GM21723 (cell line): ENCODE measurements at regions not wholly inside any gene's neighbourhood (a gene's known extent, or its start where the extent isn't known, plus 50 kb on each side); places are given as distances from the start of the nearest gene placed in this dataset.
"Not testable (repeated sequence)": the region's sequence is repeated elsewhere in the genome, so short reads cannot be mapped to it uniquely, and the experiment has no call there.

Experiments
- ATAC-seq: cut with Tn5 transposase; IDR thresholded peaks from one replicate; pipeline ENCODE4 v1.9.1; 2021; ENCODE audit warnings: mild to moderate bottlenecking, moderate library complexity; ENCODE audit not compliant: unreplicated experiment

DNA sequence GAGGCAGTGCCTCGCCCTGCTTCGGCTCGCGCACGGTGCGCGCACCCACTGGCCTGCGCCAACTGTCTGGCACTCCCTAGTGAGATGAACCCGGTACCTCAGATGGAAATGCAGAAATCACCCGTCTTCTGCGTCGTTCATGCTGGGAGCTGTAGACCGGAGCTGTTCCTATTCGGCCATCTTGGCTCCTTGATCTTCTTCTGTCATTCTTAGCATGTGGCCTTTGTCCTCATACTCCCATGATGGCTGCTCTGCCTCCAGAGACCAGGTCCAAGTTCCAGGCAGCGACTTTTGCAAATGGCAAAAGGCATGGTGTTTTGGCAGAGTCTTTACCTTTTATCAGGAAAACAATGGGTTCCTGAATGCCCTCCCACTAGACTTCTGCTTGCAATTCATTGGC lies 102.6 kb upstream of the SKOR2 start:
- ATAC-seq: not testable (repeated sequence)

DNA sequence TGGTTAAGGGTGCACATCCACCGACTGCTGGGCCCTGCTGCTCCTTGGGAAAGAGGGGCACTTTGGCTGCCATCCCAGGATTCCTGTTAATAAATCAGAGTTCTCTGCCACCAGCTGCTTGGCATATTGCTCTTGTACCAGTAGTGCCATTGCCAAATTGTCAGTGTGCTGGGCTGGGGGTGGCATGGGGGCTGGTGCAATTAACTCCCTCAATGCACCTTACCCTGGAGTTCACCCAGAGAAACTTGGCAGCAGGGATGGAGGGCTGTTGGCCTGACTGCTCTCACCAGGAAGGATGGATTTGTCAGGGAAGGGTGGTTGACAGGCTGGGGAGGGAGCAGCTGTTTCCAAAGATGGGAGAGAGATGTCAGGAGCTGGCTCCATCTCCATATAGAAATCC lies 94.6 kb upstream of the SKOR2 start:
- no peak for ATAC-seq

DNA sequence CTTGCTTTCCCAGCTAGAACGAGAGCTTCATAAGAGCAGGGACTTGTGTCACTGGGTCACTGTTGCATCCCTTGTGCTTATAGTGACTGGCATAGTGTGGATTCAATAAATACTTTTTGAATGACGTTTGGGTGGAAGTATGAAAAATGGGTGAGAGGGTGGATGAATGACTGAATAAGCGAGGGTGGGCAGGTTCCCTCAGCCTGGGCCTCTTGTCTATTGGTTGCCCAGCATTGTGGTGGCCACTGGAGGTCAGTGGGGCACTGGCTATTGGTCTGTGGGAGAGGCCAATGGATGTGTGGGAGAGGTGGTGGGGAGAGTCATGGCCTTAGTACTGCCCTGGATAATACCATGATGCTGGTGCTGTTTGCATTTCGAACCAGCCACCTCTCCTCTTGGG lies 93.8 kb upstream of the SKOR2 start:
- no peak for ATAC-seq

DNA sequence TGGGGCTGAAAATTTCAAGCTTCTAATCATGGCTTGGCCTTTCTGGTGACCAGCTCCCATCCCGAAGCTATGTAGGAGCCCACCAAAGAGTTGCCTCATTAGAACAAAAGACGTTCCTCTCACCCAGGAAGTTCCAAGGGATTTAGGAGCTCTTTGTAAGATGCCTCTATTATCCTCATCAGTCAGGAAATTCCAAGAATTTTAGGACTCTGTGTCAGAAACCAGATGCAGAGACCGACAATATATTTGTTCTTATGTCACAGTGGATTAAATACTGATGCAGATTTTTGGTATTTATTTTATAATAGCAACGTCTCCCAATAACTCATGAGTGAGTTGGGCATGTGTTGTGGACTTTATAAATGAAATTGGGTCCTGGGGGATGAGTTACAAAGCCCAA lies 91.8 kb upstream of the SKOR2 start:
- no peak for ATAC-seq

DNA sequence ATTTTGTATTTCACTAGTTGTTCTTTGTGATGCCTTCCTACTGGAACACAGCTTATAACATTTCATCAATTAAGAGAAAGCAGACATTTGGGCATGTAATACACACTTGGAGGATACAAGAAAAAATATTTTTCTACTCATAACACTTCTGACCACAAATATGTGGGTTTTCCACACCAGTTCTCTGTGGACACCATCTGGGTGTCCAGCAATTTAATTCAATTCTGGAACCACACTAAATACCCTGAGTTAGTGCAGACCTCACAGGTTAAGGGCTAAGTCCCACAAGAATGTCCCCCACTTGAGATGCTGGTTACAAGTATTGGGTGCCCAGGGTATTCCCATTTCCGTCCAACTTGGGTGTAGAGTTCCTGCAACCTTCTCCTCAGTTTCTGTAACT lies 91.1 kb upstream of the SKOR2 start:
- ATAC-seq: no peak

DNA sequence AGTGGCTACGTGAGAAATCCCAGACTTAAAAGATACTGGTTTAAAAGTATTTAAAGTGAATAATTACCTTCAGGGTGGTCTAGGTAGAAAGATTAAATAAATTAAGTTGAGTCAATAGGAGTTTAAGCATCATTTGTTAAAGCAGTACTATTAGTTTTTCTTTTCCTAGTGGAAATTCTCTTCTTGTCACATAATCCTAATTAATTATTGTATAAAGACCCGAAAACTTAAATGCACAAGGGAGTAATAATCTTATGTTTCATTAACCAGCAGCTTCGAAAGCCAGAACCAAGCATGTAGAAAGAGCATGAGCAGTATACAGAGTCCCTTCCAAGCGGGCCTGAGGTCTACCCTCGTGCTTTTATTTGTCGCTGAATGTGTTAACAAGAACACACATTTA lies 90.2 kb upstream of the SKOR2 start:
- no peak for ATAC-seq

DNA sequence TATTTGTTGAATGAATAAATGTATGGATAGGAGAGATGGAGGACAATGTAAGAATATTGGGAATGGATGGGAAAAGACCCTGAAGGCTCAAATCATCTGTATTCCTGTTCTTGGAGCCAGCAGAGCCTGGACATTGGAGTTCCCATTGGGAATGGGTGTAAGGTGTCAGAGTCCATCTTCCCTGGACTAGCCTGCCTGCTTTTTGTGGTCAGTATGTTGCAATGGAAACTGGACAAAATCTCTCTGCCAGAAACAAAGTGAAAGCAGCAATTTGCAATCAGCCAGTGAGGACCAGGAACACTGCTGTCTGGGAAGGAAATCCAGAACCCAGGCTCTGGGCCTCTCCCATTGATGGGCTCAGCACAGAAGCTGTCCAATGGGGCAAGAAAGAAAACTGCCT lies 83.5 kb upstream of the SKOR2 start:
- no peak for ATAC-seq

DNA sequence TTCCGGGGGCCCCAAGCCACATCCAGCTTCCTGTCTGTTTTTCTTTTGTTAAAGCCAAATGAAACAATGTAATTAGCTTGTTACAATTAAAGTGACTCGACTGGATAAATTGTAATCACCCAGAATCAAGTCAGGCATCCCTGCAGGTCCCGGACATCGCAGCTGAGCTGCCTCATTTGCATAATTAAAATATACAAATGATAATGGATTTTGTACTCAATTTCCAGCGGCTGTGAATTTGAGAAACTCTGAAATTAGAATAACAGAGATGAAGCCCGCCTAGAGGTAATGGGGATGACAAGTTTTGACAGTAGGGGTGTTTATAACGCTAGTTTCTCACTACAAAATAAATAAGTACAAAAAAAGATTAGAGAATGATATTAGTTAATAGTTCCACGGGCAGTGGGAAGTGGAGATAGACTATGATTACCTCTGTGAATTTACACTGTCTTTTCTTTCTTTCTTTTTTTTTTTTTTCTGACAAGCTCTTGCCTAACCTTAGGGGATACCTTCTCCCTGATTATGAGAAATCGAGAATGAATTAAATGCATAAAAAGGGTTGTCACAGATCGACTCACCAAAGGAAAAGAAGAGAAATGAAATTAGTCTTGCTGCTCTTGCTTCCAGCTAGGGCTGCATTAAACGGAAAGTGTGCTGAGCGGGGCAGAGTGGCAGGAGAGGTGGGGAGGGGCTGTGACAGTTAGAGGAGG lies 82.6 kb upstream of the SKOR2 start:
- no peak for ATAC-seq

DNA sequence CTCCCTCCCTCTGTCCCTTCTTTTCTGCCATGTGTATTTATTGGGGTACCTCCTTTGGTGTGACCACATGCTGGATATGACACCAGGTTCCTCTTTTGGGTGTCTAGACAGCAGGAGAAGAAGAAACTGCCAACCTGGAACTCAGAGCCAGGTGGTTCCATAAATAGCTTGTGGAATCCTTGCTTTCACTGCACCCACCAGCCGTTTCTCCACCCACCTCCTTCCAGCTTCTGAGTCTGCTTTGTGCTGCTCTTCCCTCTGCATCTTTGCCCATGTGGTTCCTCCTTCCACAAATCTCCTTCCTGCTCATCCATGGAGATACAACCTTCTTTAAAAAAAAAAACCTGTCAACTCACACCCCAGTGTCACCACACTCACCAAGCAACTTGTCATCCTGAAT lies 80.2 kb upstream of the SKOR2 start:
- ATAC-seq: no peak

DNA sequence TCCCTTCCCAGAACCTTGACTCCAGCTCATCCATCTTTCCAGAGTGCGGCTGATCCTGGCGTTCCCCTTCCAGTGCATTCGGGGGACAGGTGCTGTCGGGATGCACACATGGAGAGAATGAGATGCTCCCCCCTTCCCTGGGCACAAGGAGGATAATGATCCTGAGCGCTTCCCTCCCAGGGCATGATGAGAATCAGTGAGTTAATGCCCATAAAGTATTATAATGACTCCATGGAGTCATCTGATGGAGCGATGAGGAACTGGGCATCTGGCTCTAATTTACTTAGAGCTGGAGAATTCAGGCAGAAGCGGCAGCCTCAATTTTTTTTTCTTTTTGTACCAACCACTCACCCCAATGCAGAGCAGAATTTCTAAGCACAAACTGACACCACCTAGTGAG lies 79.6 kb upstream of the SKOR2 start:
- ATAC-seq: no peak

DNA sequence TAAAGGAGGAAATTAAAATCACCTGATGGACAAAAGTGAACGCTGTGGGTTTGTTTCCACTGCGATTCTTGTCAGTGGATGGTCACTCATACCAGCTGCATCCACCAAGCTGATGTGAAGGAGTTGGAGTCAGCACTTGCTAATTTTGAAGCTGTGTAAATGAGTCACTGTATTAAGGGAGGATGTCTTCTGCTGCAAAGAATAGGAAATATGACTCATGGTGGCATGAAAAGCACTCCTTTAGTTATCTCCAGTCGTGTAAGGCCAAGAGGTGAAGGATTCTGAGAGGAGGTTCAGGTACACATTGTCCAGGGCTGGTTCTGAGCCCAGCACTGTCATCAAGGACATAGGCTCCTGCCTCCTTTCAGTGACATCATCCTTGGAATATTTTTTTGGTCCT lies 71.7 kb upstream of the SKOR2 start:
- ATAC-seq: no peak

DNA sequence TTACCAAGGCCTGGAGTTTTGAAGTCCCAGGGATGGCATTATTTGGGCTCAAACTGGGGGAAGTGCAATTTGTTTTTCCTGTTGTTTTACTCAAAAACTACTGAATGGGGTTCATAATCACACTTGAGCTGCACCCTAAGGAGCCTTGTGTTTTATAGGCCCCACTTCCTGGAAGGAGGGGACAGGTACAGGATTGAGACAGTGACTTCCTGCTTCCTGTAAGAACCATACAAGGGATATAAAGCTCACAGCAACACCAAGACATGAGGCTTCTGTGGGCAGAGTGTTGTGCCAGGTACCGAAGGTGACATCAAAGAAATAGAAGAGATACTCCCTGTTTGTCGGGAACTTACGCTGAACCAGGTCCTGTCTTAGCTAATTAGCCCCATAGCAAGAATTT lies 70.4 kb upstream of the SKOR2 start:
- no peak for ATAC-seq

DNA sequence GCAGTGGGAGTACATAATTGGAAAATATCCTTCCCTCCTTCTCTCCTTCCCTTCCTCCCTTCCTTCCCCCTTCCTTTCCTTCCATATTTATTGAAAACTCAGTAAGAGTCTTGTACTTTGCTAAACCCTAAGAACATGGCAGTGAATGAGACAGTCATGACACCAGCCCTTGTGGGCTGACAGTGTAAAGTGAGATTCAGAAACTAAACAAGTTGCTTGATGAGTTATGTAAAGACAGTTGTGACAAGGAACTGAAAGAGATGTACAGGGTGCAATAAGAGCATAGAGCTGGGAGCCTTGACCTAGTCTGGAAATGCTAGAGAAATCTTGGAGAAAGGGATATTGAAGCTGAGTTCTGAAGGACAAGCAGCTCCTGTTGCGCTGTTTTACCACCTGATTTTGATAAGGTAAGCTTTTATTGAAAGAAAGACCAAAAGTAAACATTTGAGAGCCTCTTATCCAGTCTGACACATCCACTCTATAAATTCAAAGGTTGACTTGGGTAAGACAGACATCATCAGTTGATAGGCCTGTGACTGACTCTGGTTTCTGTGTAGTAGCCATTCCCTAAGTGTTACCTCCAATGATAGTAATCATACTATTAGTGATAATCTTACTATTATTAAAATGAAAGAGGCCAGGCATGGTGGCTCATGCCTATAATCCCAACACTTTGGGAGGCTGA lies 66.5 kb upstream of the SKOR2 start:
- no peak for ATAC-seq

DNA sequence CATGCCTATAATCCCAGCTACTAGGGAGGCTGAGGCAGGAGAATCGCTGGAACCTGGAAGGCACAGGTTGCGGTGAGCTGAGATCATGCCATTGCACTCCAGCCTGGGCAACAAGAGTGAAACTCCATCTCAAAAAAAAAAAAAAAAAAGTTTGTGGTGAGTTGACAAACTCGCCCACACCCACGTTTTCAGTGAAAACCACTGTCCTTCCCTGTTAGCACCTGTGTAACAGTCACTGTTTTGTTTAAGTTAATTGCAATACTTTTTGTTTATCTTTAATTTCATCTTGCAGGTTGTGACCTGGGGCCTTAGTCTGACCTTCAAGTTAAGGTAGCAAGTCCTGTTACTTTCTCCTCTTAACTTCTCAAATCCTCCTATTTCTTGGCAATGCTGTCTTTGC lies 65.5 kb upstream of the SKOR2 start:
- no peak for ATAC-seq

DNA sequence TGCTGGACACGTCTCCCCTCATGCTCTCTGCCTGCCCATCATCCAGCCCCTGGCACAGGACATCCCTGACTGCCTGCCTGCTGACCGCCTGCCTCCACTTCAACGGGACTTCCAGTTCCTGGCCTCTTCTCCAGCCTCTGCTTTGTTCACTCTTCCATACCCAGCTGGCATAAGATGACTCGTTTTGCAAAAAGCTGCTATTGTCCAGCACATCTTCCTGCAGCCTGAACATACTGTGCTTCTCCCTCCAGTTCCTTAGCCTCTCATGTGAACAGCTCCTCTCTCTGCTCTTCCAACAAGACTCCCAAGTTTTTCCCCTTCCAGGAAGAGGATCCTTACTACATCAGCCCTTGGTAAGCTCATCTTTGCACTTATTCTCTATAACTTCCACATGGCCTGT lies 62.4 kb upstream of the SKOR2 start:
- no peak for ATAC-seq

DNA sequence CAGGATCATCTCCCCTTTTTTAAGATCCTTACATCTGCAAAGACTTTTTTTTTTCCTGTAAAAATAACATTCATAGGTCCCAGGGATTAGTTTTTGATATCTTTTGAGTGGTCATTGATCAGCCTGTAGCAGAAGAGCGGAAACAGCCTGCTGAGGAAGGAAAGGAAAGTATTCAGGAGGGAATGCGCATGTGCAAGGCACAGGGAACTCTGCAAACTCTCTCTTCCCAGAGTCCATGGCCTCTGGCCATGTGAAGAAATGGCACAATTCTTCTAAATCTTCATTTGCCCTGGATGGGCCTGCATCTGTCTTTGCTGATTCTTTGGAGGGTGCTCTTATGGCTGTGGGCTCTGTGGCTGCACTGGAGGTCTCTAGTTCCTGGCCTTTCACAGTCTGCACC lies 60.1 kb upstream of the SKOR2 start:
- no peak for ATAC-seq
